ENCODE measurements at regions not wholly inside any gene's neighbourhood (a gene's known extent, or its start where the extent isn't known, plus 50 kb on each side); places are given as distances from the start of the nearest gene placed in this dataset.

- TF ChIP-seq CTCF (IDR thresholded peaks at IDR 0.05; ENCODE audit: low read depth, low read length, poor library complexity, severe bottlenecking) (no peak), EZH2phosphoT487 (IDR thresholded peaks at IDR 0.05; ENCODE audit: borderline replicate concordance, low read length) (no peak)
Observed at GRCh38 chr7:35878351-35878750, 77.5 kb downstream of the SEPTIN7 start.

Measured in DOHH2 (cell line).